ENCODE measurements at regions not wholly inside any gene's neighbourhood (a gene's known extent, or its start where the extent isn't known, plus 50 kb on each side); places are given as distances from the start of the nearest gene placed in this dataset.

GRCh38 chr7:156148547-156148946 is 336.3 kb upstream of the SHH start:
- Mint-ChIP-seq H3K27ac (no peak overlapping the region), H3K9me3 (no peaks in the 10 kb centered on the region), H3K27me3 (ENCODE audit: low read depth) (peaks cover 2% of the 10 kb centered on the region), H3K36me3 (ENCODE audit: low read depth) (no peaks in the 10 kb centered on the region), H3K4me3 (no peak overlapping the region), H3K4me1 (ENCODE audit: low read depth) (no peaks in the 10 kb centered on the region)
- CTCF ChIA-PET: no interaction called here
- no peak for DNase-seq
- intact Hi-C loops (cut with micrococcal nuclease): loop anchor here (10.0 kb wide), 1 partner anchor 334 kb away; the partner anchor contains the start of gene SHH

GRCh38 chr7:156147756-156148504 is 335.7 kb upstream of the SHH start:
- intact Hi-C loops (cut with micrococcal nuclease): loop anchor here (10.0 kb wide), 1 partner anchor 333 kb away; the partner anchor contains the start of gene SHH
- no peaks in the 10 kb centered on the region for H3K4me1 Mint-ChIP-seq (ENCODE audit: low read depth)
- H3K4me3 Mint-ChIP-seq: no peak overlapping the region
- CTCF ChIA-PET: no interaction called here
- DNase-seq: no peak
- H3K9me3 Mint-ChIP-seq: no peaks in the 10 kb centered on the region
- peaks cover 3% of the 10 kb centered on the region for H3K27me3 Mint-ChIP-seq (ENCODE audit: low read depth)
- no peak overlapping the region for H3K27ac Mint-ChIP-seq
- no peaks in the 10 kb centered on the region for H3K36me3 Mint-ChIP-seq (ENCODE audit: low read depth)

- intact Hi-C loops (cut with micrococcal nuclease): loop anchor here (10.0 kb wide), 1 partner anchor 332 kb away; the partner anchor contains the start of gene SHH
- DNase-seq: no peak
- H3K27ac Mint-ChIP-seq: no peak overlapping the region
- H3K27me3 Mint-ChIP-seq (ENCODE audit: low read depth): peaks cover 4% of the 10 kb centered on the region
- H3K9me3 Mint-ChIP-seq: no peaks in the 10 kb centered on the region
- CTCF ChIA-PET: interaction anchor here (0.6 kb wide), 1 partner anchor 333 kb away, joined by 3 read pairs; no protein-coding TSS in a partner anchor
- no peak overlapping the region for H3K4me3 Mint-ChIP-seq
- H3K4me1 Mint-ChIP-seq (ENCODE audit: low read depth): no peaks in the 10 kb centered on the region
- no peaks in the 10 kb centered on the region for H3K36me3 Mint-ChIP-seq (ENCODE audit: low read depth)
Measured at GRCh38 chr7:156147104-156147503, 334.8 kb upstream of the SHH start.

GRCh38 chr7:156145996-156146395 is 333.7 kb upstream of the SHH start:
- DNase-seq: no peak
- Mint-ChIP-seq H3K27me3 (ENCODE audit: low read depth) (peaks cover 4% of the 10 kb centered on the region), H3K9me3 (no peaks in the 10 kb centered on the region), H3K27ac (no peak overlapping the region), H3K36me3 (ENCODE audit: low read depth) (no peaks in the 10 kb centered on the region), H3K4me3 (no peak overlapping the region), H3K4me1 (ENCODE audit: low read depth) (no peaks in the 10 kb centered on the region)
- CTCF ChIA-PET: no interaction called here
- intact Hi-C loops (cut with micrococcal nuclease): loop anchor here (10.0 kb wide), 1 partner anchor 331 kb away; the partner anchor contains the start of gene SHH

DNA sequence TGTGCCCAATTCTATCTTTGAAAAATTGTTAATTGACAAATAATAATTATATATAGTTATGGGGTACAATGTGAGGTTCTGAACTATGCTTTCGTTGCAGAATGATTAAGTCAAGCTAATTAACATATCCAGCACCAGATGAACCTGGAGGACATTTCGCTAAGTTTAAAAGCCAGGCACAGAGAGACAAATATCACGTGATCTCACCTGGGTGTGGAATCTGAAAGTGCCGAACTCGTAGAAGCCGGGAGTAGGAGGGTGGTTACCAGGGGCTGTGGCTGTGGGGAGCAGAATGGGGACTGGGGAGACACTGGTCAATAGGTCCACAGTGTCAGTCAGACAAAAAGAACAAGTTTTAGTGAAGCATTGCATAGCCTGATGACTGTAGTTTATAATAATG is 332.9 kb upstream of the SHH start:
- DNase-seq: no peak
- Mint-ChIP-seq H3K27ac (no peak overlapping the region), H3K36me3 (ENCODE audit: low read depth) (no peaks in the 10 kb centered on the region), H3K9me3 (no peaks in the 10 kb centered on the region), H3K27me3 (ENCODE audit: low read depth) (peaks cover 4% of the 10 kb centered on the region), H3K4me1 (ENCODE audit: low read depth) (no peaks in the 10 kb centered on the region), H3K4me3 (no peak overlapping the region)
- intact Hi-C loops (cut with micrococcal nuclease): loop anchor here (10.0 kb wide), 1 partner anchor 330 kb away; the partner anchor contains the start of gene SHH
- CTCF ChIA-PET: no interaction called here

GRCh38 chr7:156143683-156144082 is 331.4 kb upstream of the SHH start:
- H3K4me3 Mint-ChIP-seq: no peak overlapping the region
- H3K4me1 Mint-ChIP-seq (ENCODE audit: low read depth): no peaks in the 10 kb centered on the region
- CTCF ChIA-PET: no interaction called here
- H3K27ac Mint-ChIP-seq: no peak overlapping the region
- peaks cover 4% of the 10 kb centered on the region for H3K27me3 Mint-ChIP-seq (ENCODE audit: low read depth)
- intact Hi-C loops (cut with micrococcal nuclease): loop anchor here (10.0 kb wide), 1 partner anchor 329 kb away; the partner anchor contains the start of gene SHH
- no peaks in the 10 kb centered on the region for H3K9me3 Mint-ChIP-seq
- no peak for DNase-seq
- H3K36me3 Mint-ChIP-seq (ENCODE audit: low read depth): no peaks in the 10 kb centered on the region

GRCh38 chr7:156143158-156143557 is 330.9 kb upstream of the SHH start:
- Mint-ChIP-seq H3K27me3 (ENCODE audit: low read depth) (peaks cover 4% of the 10 kb centered on the region), H3K4me1 (ENCODE audit: low read depth) (no peaks in the 10 kb centered on the region), H3K27ac (no peak overlapping the region), H3K4me3 (no peak overlapping the region), H3K36me3 (ENCODE audit: low read depth) (no peaks in the 10 kb centered on the region), H3K9me3 (no peaks in the 10 kb centered on the region)
- CTCF ChIA-PET: interaction anchor here (1.2 kb wide), 1 partner anchor 8 kb away, joined by 3 read pairs; no protein-coding TSS in a partner anchor
- intact Hi-C loops (cut with micrococcal nuclease): loop anchor here (10.0 kb wide), 1 partner anchor 328 kb away; the partner anchor contains the start of gene SHH
- DNase-seq: no peak

DNA sequence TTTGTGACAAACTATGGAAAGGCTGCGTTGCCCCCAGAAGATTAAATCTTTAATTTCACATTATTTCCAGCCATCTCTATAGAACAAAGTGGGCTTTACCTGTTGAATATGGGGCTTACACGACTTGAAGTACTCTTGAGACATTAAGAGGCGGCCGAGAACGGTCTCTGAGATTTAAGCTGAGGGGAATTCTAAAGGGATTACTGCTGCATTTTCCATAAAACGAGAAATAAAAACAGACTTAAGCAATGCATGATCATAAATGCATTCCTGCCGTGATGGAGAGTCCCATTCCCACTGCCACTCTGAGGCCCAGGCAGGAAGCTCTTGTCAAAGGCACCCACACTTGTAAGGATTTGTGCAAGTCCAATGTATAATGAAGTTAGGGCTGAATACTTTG is 329.7 kb upstream of the SHH start:
- Mint-ChIP-seq H3K4me3 (no peak overlapping the region), H3K9me3 (no peaks in the 10 kb centered on the region), H3K36me3 (ENCODE audit: low read depth) (no peaks in the 10 kb centered on the region), H3K27ac (no peak overlapping the region), H3K27me3 (ENCODE audit: low read depth) (peaks cover 2% of the 10 kb centered on the region), H3K4me1 (ENCODE audit: low read depth) (no peaks in the 10 kb centered on the region)
- CTCF ChIA-PET: interaction anchor here (1.2 kb wide), 1 partner anchor 9 kb away, joined by 3 read pairs; no protein-coding TSS in a partner anchor
- intact Hi-C loops (cut with micrococcal nuclease): loop anchor here (10.0 kb wide), 1 partner anchor 327 kb away; the partner anchor contains the start of gene SHH
- no peak for DNase-seq

GRCh38 chr7:156140896-156141295 is 328.6 kb upstream of the SHH start:
- H3K27ac Mint-ChIP-seq: no peak overlapping the region
- no peaks in the 10 kb centered on the region for H3K4me1 Mint-ChIP-seq (ENCODE audit: low read depth)
- no peaks in the 10 kb centered on the region for H3K36me3 Mint-ChIP-seq (ENCODE audit: low read depth)
- H3K9me3 Mint-ChIP-seq: no peaks in the 10 kb centered on the region
- CTCF ChIA-PET: no interaction called here
- intact Hi-C loops (cut with micrococcal nuclease): loop anchor here (10.0 kb wide), 1 partner anchor 326 kb away; the partner anchor contains the start of gene SHH
- no peak overlapping the region for H3K4me3 Mint-ChIP-seq
- peaks cover 2% of the 10 kb centered on the region for H3K27me3 Mint-ChIP-seq (ENCODE audit: low read depth)
- no peak for DNase-seq

GRCh38 chr7:156140447-156140846 is 328.2 kb upstream of the SHH start:
- H3K36me3 Mint-ChIP-seq (ENCODE audit: low read depth): no peaks in the 10 kb centered on the region
- CTCF ChIA-PET: no interaction called here
- no peak for DNase-seq
- H3K4me1 Mint-ChIP-seq (ENCODE audit: low read depth): no peaks in the 10 kb centered on the region
- intact Hi-C loops (cut with micrococcal nuclease): loop anchor here (10.0 kb wide), 1 partner anchor 326 kb away; the partner anchor contains the start of gene SHH
- no peak overlapping the region for H3K4me3 Mint-ChIP-seq
- H3K27ac Mint-ChIP-seq: no peak overlapping the region
- no peaks in the 10 kb centered on the region for H3K9me3 Mint-ChIP-seq
- H3K27me3 Mint-ChIP-seq (ENCODE audit: low read depth): peaks cover 2% of the 10 kb centered on the region

DNA sequence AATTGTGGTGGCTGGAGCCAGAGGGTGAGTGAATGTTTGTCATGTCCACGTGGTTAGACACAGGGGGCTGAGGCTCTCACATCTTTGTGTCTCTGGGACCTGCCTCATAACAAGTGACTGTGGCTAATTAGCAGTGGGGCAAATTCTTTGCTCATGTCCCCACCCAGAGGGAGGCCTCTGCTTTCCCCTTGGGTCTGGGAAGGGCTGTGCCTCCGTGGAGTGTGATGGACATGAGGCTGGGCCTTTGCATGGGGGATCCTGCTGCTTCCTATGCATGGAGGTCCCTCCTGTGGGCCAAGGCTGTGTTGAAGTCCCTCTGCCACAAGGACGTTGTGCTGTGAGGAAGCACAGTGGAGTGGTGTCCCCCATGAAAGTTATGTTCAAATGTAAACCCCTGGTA is 327.4 kb upstream of the SHH start:
- CTCF ChIA-PET: no interaction called here
- Mint-ChIP-seq H3K27ac (no peak overlapping the region), H3K9me3 (no peaks in the 10 kb centered on the region), H3K4me1 (ENCODE audit: low read depth) (no peaks in the 10 kb centered on the region), H3K4me3 (no peak overlapping the region), H3K36me3 (ENCODE audit: low read depth) (no peaks in the 10 kb centered on the region), H3K27me3 (ENCODE audit: low read depth) (peaks cover 2% of the 10 kb centered on the region)
- DNase-seq: no peak
- intact Hi-C loops (cut with micrococcal nuclease): loop anchor here (10.0 kb wide), 1 partner anchor 325 kb away; the partner anchor contains the start of gene SHH

- H3K4me3 Mint-ChIP-seq: no peak overlapping the region
- CTCF ChIA-PET: no interaction called here
- peaks cover 2% of the 10 kb centered on the region for H3K27me3 Mint-ChIP-seq (ENCODE audit: low read depth)
- H3K4me1 Mint-ChIP-seq (ENCODE audit: low read depth): no peaks in the 10 kb centered on the region
- no peak for DNase-seq
- no peaks in the 10 kb centered on the region for H3K9me3 Mint-ChIP-seq
- intact Hi-C loops (cut with micrococcal nuclease): no loop called here
- no peak overlapping the region for H3K27ac Mint-ChIP-seq
- H3K36me3 Mint-ChIP-seq (ENCODE audit: low read depth): no peaks in the 10 kb centered on the region
Measured at GRCh38 chr7:156139112-156139511, 326.8 kb upstream of the SHH start.

DNA sequence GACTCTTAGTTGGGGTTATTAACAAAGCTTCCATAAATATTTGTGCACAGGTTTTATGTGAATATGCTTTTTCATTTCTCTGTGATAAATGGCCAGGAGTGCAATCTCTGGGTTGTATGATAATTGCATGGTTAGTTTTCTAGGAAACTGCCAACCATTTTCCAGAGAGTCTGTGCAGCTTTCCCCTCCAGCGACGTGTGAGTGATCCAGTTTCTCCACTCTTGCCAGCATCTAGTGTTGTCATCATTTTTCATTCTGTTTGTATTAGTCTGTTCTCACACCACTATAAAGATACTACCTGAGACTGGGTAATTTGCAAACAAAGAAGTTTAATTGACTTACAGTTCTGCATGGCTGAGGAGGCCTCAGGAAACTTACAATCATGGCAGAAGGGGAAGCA is 319.6 kb upstream of the SHH start:
- H3K4me1 Mint-ChIP-seq (ENCODE audit: low read depth): no peaks in the 10 kb centered on the region
- no peaks in the 10 kb centered on the region for H3K36me3 Mint-ChIP-seq (ENCODE audit: low read depth)
- H3K27ac Mint-ChIP-seq: no peak overlapping the region
- no peak for DNase-seq
- H3K4me3 Mint-ChIP-seq: no peak overlapping the region
- peaks cover 10% of the 10 kb centered on the region for H3K9me3 Mint-ChIP-seq
- H3K27me3 Mint-ChIP-seq (ENCODE audit: low read depth): no peaks in the 10 kb centered on the region
- intact Hi-C loops (cut with micrococcal nuclease): no loop called here
- CTCF ChIA-PET: interaction anchor here (1.0 kb wide), 1 partner anchor 79 kb away, joined by 3 read pairs; no protein-coding TSS in a partner anchor

Measured in activated naive CD4-positive, alpha-beta T cell treated with anti-CD3 and anti-CD28 coated beads for 36 hours (primary cell).